Lower leg skin (tissue), 3 donors: ENCODE measurements at regions not wholly inside any gene's neighbourhood (a gene's known extent, or its start where the extent isn't known, plus 50 kb on each side); places are given as distances from the start of the nearest gene placed in this dataset.

Experiments
- CTCF ChIP-seq, 3 donors: fragments of 450-650 bp; IDR thresholded peaks; one replicate each; pipeline ENCODE4 v1.5.1; 2016; ENCODE audit warnings: antibody characterized with exemption in 3 of 3, mild to moderate bottlenecking in 3 of 3, moderate library complexity in 2 of 3
- POLR2A ChIP-seq, 2 donors: fragments of 450-650 bp; IDR thresholded peaks; one replicate each; pipeline ENCODE4 v1.6.1; 2016 to 2017; ENCODE audit warnings: antibody characterized with exemption in 2 of 2, mild to moderate bottlenecking in 1 of 2, moderate library complexity in 1 of 2

GRCh38 chr11:45482331-45482730, 183.1 kb downstream of the CHST1 start:
- TF ChIP-seq CTCF (IDR thresholded peaks at IDR 0.05) (no peak), POLR2A (IDR thresholded peaks at IDR 0.05) (no peak)
